ENCODE measurements at regions not wholly inside any gene's neighbourhood (a gene's known extent, or its start where the extent isn't known, plus 50 kb on each side); places are given as distances from the start of the nearest gene placed in this dataset.

DNA sequence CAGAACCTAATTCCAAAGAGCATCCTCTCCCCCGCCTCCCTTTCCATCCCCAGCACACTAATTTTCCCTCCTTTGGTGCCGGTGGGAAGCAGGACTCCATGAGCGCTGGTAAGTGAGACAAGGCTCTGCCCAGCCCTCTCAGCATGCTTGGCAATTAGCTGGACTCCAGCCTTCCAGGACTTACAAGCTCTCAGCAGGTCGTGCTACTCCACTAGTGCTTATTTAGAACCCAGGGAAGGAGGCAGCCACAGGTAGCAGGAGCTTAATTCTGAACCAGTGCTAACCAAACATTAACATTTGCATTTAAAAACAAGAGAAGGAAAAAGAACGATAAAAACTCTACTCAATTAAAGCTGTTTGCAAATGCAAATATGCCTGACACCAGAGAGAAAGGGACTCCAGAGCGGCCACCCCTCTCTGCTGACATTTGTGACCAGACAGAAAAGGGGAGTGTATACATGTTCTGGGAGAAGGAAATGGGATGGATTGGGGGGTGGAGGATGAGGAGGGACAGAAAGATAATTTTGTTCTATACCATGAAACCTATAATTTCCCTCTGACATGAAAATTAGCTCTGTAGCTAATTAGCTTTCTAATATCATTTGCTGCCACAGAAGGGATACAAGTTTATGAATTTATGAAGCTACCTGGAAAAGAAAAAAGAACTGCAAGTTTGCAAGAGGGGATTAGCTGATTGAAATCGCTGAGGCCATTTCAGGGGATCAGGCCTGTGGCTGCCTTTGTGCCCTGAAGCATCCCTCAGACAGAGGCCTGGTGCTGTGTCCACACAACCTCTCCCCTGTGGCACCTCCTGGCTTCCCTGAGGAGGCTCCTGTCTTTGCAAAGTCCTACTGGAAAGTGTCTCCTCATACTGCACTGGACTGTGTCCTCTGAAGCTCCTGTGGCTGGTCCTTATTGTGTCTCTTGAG, 266.3 kb downstream of the SEC61B start:
- TF ChIP-seq POLR2A (IDR thresholded peaks at IDR 0.05) = no peak
- TF ChIP-seq EP300 (IDR thresholded peaks at IDR 0.05) = no peak
- no peak for TF ChIP-seq POLR2AphosphoS5 (IDR thresholded peaks at IDR 0.05)
- no peak for TF ChIP-seq CTCF (IDR thresholded peaks at IDR 0.05)
